ENCODE measurements at regions not wholly inside any gene's neighbourhood (a gene's known extent, or its start where the extent isn't known, plus 50 kb on each side); places are given as distances from the start of the nearest gene placed in this dataset.

DNA sequence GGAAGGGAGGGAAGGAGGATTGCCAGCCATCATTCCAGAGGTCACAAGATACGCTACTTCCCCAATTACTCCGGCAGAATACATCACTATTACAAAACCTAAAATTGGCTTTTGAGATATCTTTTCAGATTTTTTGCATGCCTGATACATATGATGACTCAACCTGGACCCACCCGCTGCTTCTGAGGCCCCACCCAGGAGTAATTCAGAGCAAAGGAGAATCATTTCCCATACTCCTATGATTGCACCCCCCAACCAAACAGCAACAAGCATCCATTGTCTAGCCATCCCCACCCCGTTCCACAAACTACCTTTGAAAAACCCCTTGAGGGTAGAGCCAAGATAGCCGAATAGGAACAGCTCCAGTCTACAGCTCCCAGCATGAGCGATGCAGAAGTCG is 163.5 kb upstream of the GJE1 start:
- H3K9me2 ChIP-seq (ENCODE audit: insufficient read depth), result no peaks in the 10 kb centered on the region
- WGBS, 2 experiments (ENCODE audit: low coverage in 1 of 2, low lambda C conversion rate in 2 of 2, missing lambda C conversion rate in 2 of 2), result 73 to 74% methylated on average over 7 of the region's 7 CpGs
- H3K9me3 ChIP-seq (ENCODE audit: low read depth), result no peaks in the 10 kb centered on the region
- DNase-seq, result no peak
- no peak overlapping the region for H3K27ac ChIP-seq
- no peaks in the 10 kb centered on the region for H3F3A ChIP-seq (ENCODE audit: insufficient read depth)
- H4K20me1 ChIP-seq (ENCODE audit: insufficient read depth), result no peaks in the 10 kb centered on the region
- no peaks in the 10 kb centered on the region for H3K79me2 ChIP-seq (ENCODE audit: insufficient read depth)
- no peak overlapping the region for H2AFZ ChIP-seq
- no peak overlapping the region for H3K4me2 ChIP-seq (ENCODE audit: unreplicated experiment)
- H3K36me3 ChIP-seq (ENCODE audit: low read depth), result no peaks in the 10 kb centered on the region
- in situ Hi-C loops (cut with MboI), result no loop called here
- TF ChIP-seq EZH2 (IDR thresholded peaks at IDR 0.05; ENCODE audit: insufficient read depth, poor library complexity, severe bottlenecking) (no peak), EZH2phosphoT487 (IDR thresholded peaks at IDR 0.05; ENCODE audit: insufficient read depth, low read depth) (no peak)
- no peak overlapping the region for H3K9ac ChIP-seq
- H3K4me1 ChIP-seq (ENCODE audit: insufficient read depth), result no peaks in the 10 kb centered on the region
- no peaks in the 10 kb centered on the region for H3K27me3 ChIP-seq (replicated peaks; ENCODE audit: insufficient read depth)
- no peak overlapping the region for H3K4me3 ChIP-seq

GRCh38 chr6:141968632-141969031 is 164.1 kb upstream of the GJE1 start:
- H3K4me2 ChIP-seq (ENCODE audit: unreplicated experiment), result no peak overlapping the region
- no peak for DNase-seq
- H3K36me3 ChIP-seq (ENCODE audit: low read depth), result no peaks in the 10 kb centered on the region
- H4K20me1 ChIP-seq (ENCODE audit: insufficient read depth), result no peaks in the 10 kb centered on the region
- no peaks in the 10 kb centered on the region for H3K9me2 ChIP-seq (ENCODE audit: insufficient read depth)
- no peaks in the 10 kb centered on the region for H3K4me1 ChIP-seq (ENCODE audit: insufficient read depth)
- H3K4me3 ChIP-seq, result no peak overlapping the region
- no peak overlapping the region for H2AFZ ChIP-seq
- H3F3A ChIP-seq (ENCODE audit: insufficient read depth), result no peaks in the 10 kb centered on the region
- H3K79me2 ChIP-seq (ENCODE audit: insufficient read depth), result no peaks in the 10 kb centered on the region
- in situ Hi-C loops (cut with MboI), result no loop called here
- no peaks in the 10 kb centered on the region for H3K27me3 ChIP-seq (replicated peaks; ENCODE audit: insufficient read depth)
- no peak overlapping the region for H3K27ac ChIP-seq
- no peaks in the 10 kb centered on the region for H3K9me3 ChIP-seq (ENCODE audit: low read depth)
- no peak overlapping the region for H3K9ac ChIP-seq
- 51 to 56% methylated on average over 3 of the region's 3 CpGs for WGBS, 2 experiments (ENCODE audit: low coverage in 1 of 2, low lambda C conversion rate in 2 of 2, missing lambda C conversion rate in 2 of 2)
- TF ChIP-seq EZH2 (IDR thresholded peaks at IDR 0.05; ENCODE audit: insufficient read depth, poor library complexity, severe bottlenecking), result no peak
- no peak for TF ChIP-seq EZH2phosphoT487 (IDR thresholded peaks at IDR 0.05; ENCODE audit: insufficient read depth, low read depth)

DNA sequence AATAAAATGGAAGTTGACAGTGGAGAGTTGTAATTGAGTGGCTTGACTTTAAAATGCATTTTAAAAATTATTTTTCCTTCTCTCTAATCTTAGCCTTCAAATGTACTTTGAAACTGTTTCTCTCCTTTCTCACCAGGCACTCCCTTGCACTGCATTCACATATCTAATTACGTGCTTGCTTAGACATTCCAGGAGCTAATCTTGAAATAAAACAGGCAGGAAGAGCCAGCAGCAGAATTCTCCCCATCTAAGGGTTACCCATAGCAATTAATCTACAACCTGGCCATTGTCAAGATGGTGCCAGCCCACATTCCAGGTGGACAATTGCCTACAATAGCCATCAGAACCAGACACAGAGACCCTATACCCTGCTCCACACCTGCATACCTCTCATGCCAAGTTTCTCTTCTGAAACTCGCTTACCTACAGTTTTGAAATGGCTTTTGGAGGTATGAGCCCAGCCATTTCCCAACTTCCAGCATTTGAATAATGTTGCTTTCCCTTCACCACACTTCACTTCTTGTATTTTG is 167.6 kb upstream of the GJE1 start:
- DNase-seq, result no peak
- no peaks in the 10 kb centered on the region for H3K27me3 ChIP-seq (replicated peaks; ENCODE audit: insufficient read depth)
- H3K4me1 ChIP-seq (ENCODE audit: insufficient read depth), result no peaks in the 10 kb centered on the region
- no peaks in the 10 kb centered on the region for H4K20me1 ChIP-seq (ENCODE audit: insufficient read depth)
- in situ Hi-C loops (cut with MboI), result no loop called here
- H3K36me3 ChIP-seq (ENCODE audit: low read depth), result no peaks in the 10 kb centered on the region
- H3K79me2 ChIP-seq (ENCODE audit: insufficient read depth), result no peaks in the 10 kb centered on the region
- H3K27ac ChIP-seq, result no peak overlapping the region
- H2AFZ ChIP-seq, result no peak overlapping the region
- no peak for TF ChIP-seq EZH2phosphoT487 (IDR thresholded peaks at IDR 0.05; ENCODE audit: insufficient read depth, low read depth)
- no peak for TF ChIP-seq EZH2 (IDR thresholded peaks at IDR 0.05; ENCODE audit: insufficient read depth, poor library complexity, severe bottlenecking)
- 35 to 39% methylated on average over 2 of the region's 2 CpGs for WGBS, 2 experiments (ENCODE audit: low coverage in 1 of 2, low lambda C conversion rate in 2 of 2, missing lambda C conversion rate in 2 of 2)
- H3K4me2 ChIP-seq (ENCODE audit: unreplicated experiment), result no peak overlapping the region
- H3K9me2 ChIP-seq (ENCODE audit: insufficient read depth), result no peaks in the 10 kb centered on the region
- H3K9ac ChIP-seq, result no peak overlapping the region
- H3F3A ChIP-seq (ENCODE audit: insufficient read depth), result no peaks in the 10 kb centered on the region
- no peak overlapping the region for H3K4me3 ChIP-seq
- no peaks in the 10 kb centered on the region for H3K9me3 ChIP-seq (ENCODE audit: low read depth)

DNA sequence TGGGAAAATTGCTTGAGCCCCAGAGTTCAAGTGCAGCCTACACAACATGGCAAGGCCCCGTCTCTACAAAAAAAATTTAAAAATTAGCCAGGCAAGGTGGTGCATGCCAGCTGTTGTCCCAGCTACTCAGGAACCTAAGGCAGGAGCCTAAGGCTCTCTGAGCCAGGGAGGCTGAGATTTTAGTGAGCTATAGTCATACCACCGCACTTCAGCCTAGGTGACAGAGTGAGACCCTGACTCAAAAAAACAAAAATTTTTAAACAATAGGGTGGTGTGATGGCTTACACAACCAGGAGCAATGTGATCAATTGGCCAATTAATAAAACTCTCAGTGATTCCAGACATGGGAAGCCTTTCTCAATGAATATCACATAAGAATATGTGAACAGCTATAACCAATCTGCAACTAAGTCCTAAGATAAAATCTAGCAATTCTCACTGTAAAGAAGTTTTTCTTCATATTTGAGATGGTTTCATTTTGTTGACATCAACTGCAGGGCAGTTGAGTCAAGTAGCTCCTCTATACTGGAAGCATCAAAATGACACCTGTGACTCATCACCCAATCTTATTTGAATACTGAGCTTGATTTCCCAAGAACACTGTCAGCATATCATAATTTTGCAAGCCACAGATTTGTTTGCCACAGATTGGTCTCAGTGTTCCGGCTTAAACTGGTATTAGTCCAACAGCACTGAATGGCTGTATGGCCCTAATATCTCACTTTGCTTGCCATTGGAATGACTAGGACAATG is 169.0 kb upstream of the GJE1 start:
- no peaks in the 10 kb centered on the region for H3K9me2 ChIP-seq (ENCODE audit: insufficient read depth)
- no peaks in the 10 kb centered on the region for H3K79me2 ChIP-seq (ENCODE audit: insufficient read depth)
- no peak overlapping the region for H3K27ac ChIP-seq
- TF ChIP-seq EZH2phosphoT487 (IDR thresholded peaks at IDR 0.05; ENCODE audit: insufficient read depth, low read depth) (no peak), EZH2 (IDR thresholded peaks at IDR 0.05; ENCODE audit: insufficient read depth, poor library complexity, severe bottlenecking) (no peak)
- peak; percentile 14 for DNase-seq
- no peak overlapping the region for H3K9ac ChIP-seq
- in situ Hi-C loops (cut with MboI), result no loop called here
- no peaks in the 10 kb centered on the region for H3K36me3 ChIP-seq (ENCODE audit: low read depth)
- no peak overlapping the region for H3K4me2 ChIP-seq (ENCODE audit: unreplicated experiment)
- WGBS, 2 experiments (ENCODE audit: low coverage in 1 of 2, low lambda C conversion rate in 2 of 2, missing lambda C conversion rate in 2 of 2), result 69 to 76% methylated on average over 3 of the region's 3 CpGs
- H3K4me1 ChIP-seq (ENCODE audit: insufficient read depth), result no peaks in the 10 kb centered on the region
- H3K9me3 ChIP-seq (ENCODE audit: low read depth), result no peaks in the 10 kb centered on the region
- H3K4me3 ChIP-seq, result no peak overlapping the region
- no peaks in the 10 kb centered on the region for H3K27me3 ChIP-seq (replicated peaks; ENCODE audit: insufficient read depth)
- no peak overlapping the region for H2AFZ ChIP-seq
- no peaks in the 10 kb centered on the region for H3F3A ChIP-seq (ENCODE audit: insufficient read depth)
- H4K20me1 ChIP-seq (ENCODE audit: insufficient read depth), result no peaks in the 10 kb centered on the region

Measured in GM23248 (cell line).